GM23248 (cell line): ENCODE measurements at regions not wholly inside any gene's neighbourhood (a gene's known extent, or its start where the extent isn't known, plus 50 kb on each side); places are given as distances from the start of the nearest gene placed in this dataset.

Experiments
- DNase-seq: peaks from one replicate; pipeline ENCODE4 v3.0.0-alpha.2; 2015
- H2AFZ ChIP-seq: fragments of 200-600 bp; sonication (generic); 2 replicates; pipeline ENCODE4 v1.6.1; 2016; ENCODE audit warnings: antibody characterized with exemption
- H3F3A ChIP-seq: fragments of 200-600 bp; sonication (generic); 2 replicates; pipeline ENCODE4 v1.6.1; 2016; ENCODE audit warnings: mild to moderate bottlenecking, antibody characterized with exemption, mixed run types; ENCODE audit not compliant: insufficient read depth
- H3K27ac ChIP-seq: fragments of 200-600 bp; sonication (generic); 2 replicates; pipeline ENCODE4 v1.5.1; 2016; ENCODE audit warnings: mild to moderate bottlenecking
- H3K27me3 ChIP-seq: fragments of 200-600 bp; sonication (generic); replicated peaks from 2 replicates; pipeline ENCODE4 v1.6.1; 2016; ENCODE audit warnings: mild to moderate bottlenecking; ENCODE audit not compliant: insufficient read depth
- H3K36me3 ChIP-seq: fragments of 200-600 bp; sonication (generic); 2 replicates; pipeline ENCODE4 v1.6.1; 2016; ENCODE audit warnings: low read depth, mild to moderate bottlenecking
- H3K4me1 ChIP-seq: fragments of 200-600 bp; sonication (generic); 2 replicates; pipeline ENCODE4 v1.6.1; 2016; ENCODE audit warnings: mild to moderate bottlenecking; ENCODE audit not compliant: insufficient read depth
- H3K4me2 ChIP-seq: fragments of 200-600 bp; sonication (generic); one replicate; pipeline ENCODE4 v1.6.1; 2016; ENCODE audit warnings: mild to moderate bottlenecking; ENCODE audit not compliant: unreplicated experiment
- H3K4me3 ChIP-seq: fragments of 200-600 bp; sonication (generic); 2 replicates; pipeline ENCODE4 v1.5.1; 2016; ENCODE audit warnings: mild to moderate bottlenecking
- H3K79me2 ChIP-seq: fragments of 200-600 bp; sonication (generic); 2 replicates; pipeline ENCODE4 v1.6.1; 2016; ENCODE audit warnings: mild to moderate bottlenecking; ENCODE audit not compliant: insufficient read depth
- H3K9ac ChIP-seq: fragments of 200-600 bp; sonication (generic); 2 replicates; pipeline ENCODE4 v1.6.1; 2016; ENCODE audit warnings: mild to moderate bottlenecking
- H3K9me2 ChIP-seq: fragments of 200-600 bp; sonication (generic); 2 replicates; pipeline ENCODE4 v1.6.1; 2016; ENCODE audit warnings: mixed run types, mild to moderate bottlenecking, moderate library complexity; ENCODE audit not compliant: insufficient read depth
- H3K9me3 ChIP-seq: fragments of 200-600 bp; sonication (generic); one replicate; pipeline ENCODE4 v1.6.1; 2017; ENCODE audit warnings: low read depth
- H4K20me1 ChIP-seq: fragments of 200-600 bp; sonication (generic); 2 replicates; pipeline ENCODE4 v1.6.0; 2016; ENCODE audit not compliant: insufficient read depth
- EZH2 ChIP-seq: fragments of 200-600 bp; sonication (generic); IDR thresholded peaks from 2 replicates; pipeline ENCODE4 v1.6.1; 2018; ENCODE audit warnings: antibody characterized with exemption, mild to moderate bottlenecking; ENCODE audit not compliant: insufficient read depth, poor library complexity, severe bottlenecking
- EZH2phosphoT487 ChIP-seq: fragments of 200-600 bp; sonication (generic); IDR thresholded peaks from 2 replicates; pipeline ENCODE4 v1.6.1; 2018; ENCODE audit warnings: antibody characterized with exemption, moderate library complexity, mild to moderate bottlenecking, low read depth; ENCODE audit not compliant: insufficient read depth
- WGBS, 2 experiments: methylation state at CpG; one replicate each; pipeline ENCODE4 v1.1.6; 2015 to 2017; ENCODE audit warnings: low lambda C conversion rate in 2 of 2, low coverage in 1 of 2; ENCODE audit errors: missing lambda C conversion rate in 2 of 2; 5-methylcytosine and 5-hydroxymethylcytosine counted together
- in situ Hi-C: fragments of 300-500 bp; cut with MboI; formaldehyde crosslinking; loops from 2 replicates; pipeline ENCODE4 v1.15.0; 2020

GRCh38 chr6:23413327-23414050 is 712.5 kb upstream of the NRSN1 start:
- in situ Hi-C loops: no loop called here
- no peak overlapping the region for H3K4me3 ChIP-seq
- TF ChIP-seq EZH2 (no peak), EZH2phosphoT487 (no peak)
- H3K9me2 ChIP-seq: no peaks in the 10 kb centered on the region
- H3K27me3 ChIP-seq: no peaks in the 10 kb centered on the region
- H3F3A ChIP-seq: no peaks in the 10 kb centered on the region
- no peaks in the 10 kb centered on the region for H3K79me2 ChIP-seq
- no peak overlapping the region for H2AFZ ChIP-seq
- DNase-seq: peak; percentile 12
- H3K4me1 ChIP-seq: peaks cover 4% of the 10 kb centered on the region; the same call in 1 of the 2 replicates
- H3K4me2 ChIP-seq: no peak overlapping the region
- no peak overlapping the region for H3K9ac ChIP-seq
- no peaks in the 10 kb centered on the region for H3K36me3 ChIP-seq
- H3K9me3 ChIP-seq: peaks cover 3% of the 10 kb centered on the region
- WGBS, 2 experiments: 31 to 45% methylated on average over 2 of the region's 2 CpGs
- no peak overlapping the region for H3K27ac ChIP-seq
- H4K20me1 ChIP-seq: no peaks in the 10 kb centered on the region

- H2AFZ ChIP-seq: no peak overlapping the region
- H4K20me1 ChIP-seq: no peaks in the 10 kb centered on the region
- WGBS, 2 experiments: 21 to 27% methylated on average over 2 of the region's 2 CpGs
- no peaks in the 10 kb centered on the region for H3K36me3 ChIP-seq
- TF ChIP-seq EZH2: no peak
- no peak for TF ChIP-seq EZH2phosphoT487
- H3K4me3 ChIP-seq: no peak overlapping the region
- H3K79me2 ChIP-seq: no peaks in the 10 kb centered on the region
- peaks cover 3% of the 10 kb centered on the region for H3K9me3 ChIP-seq
- in situ Hi-C loops: no loop called here
- peak; percentile 25 for DNase-seq
- H3K27me3 ChIP-seq: no peaks in the 10 kb centered on the region
- no peaks in the 10 kb centered on the region for H3F3A ChIP-seq
- H3K4me2 ChIP-seq: no peak overlapping the region
- H3K4me1 ChIP-seq: peaks cover 4% of the 10 kb centered on the region; the same call in 1 of the 2 replicates
- no peaks in the 10 kb centered on the region for H3K9me2 ChIP-seq
- no peak overlapping the region for H3K27ac ChIP-seq
- H3K9ac ChIP-seq: no peak overlapping the region
Measured at GRCh38 chr6:23414051-23414445, 712.0 kb upstream of the NRSN1 start.

- H3F3A ChIP-seq: no peaks in the 10 kb centered on the region
- no peak for DNase-seq
- 60 to 61% methylated on average over 2 to 3 of the region's 3 CpGs for WGBS, 2 experiments
- no peaks in the 10 kb centered on the region for H3K79me2 ChIP-seq
- H3K9me3 ChIP-seq: peaks cover 3% of the 10 kb centered on the region
- H3K4me3 ChIP-seq: no peak overlapping the region
- no peak overlapping the region for H3K4me2 ChIP-seq
- peaks cover 4% of the 10 kb centered on the region; the same call in 1 of the 2 replicates for H3K4me1 ChIP-seq
- no peaks in the 10 kb centered on the region for H3K36me3 ChIP-seq
- no peaks in the 10 kb centered on the region for H3K9me2 ChIP-seq
- TF ChIP-seq EZH2phosphoT487: no peak
- no peak for TF ChIP-seq EZH2
- H4K20me1 ChIP-seq: no peaks in the 10 kb centered on the region
- H3K27me3 ChIP-seq: no peaks in the 10 kb centered on the region
- no peak overlapping the region for H3K9ac ChIP-seq
- in situ Hi-C loops: no loop called here
- H2AFZ ChIP-seq: no peak overlapping the region
- no peak overlapping the region for H3K27ac ChIP-seq
Measured at GRCh38 chr6:23414922-23415321, 711.1 kb upstream of the NRSN1 start.

- Histone ChIP-seq H4K20me1 (no peaks in the 10 kb centered on the region), H2AFZ (no peak overlapping the region), H3K36me3 (no peaks in the 10 kb centered on the region), H3K27me3 (no peaks in the 10 kb centered on the region), H3K4me2 (no peak overlapping the region), H3K9me2 (no peaks in the 10 kb centered on the region), H3K79me2 (no peaks in the 10 kb centered on the region), H3K9me3 (peaks cover 3% of the 10 kb centered on the region), H3F3A (no peaks in the 10 kb centered on the region), H3K4me3 (no peak overlapping the region), H3K9ac (no peak overlapping the region), H3K4me1 (peaks cover 4% of the 10 kb centered on the region; the same call in 1 of the 2 replicates), H3K27ac (no peak overlapping the region)
- no peak for TF ChIP-seq EZH2
- TF ChIP-seq EZH2phosphoT487: no peak
- no peak for DNase-seq
- in situ Hi-C loops: no loop called here
- 48 to 51% methylated on average over 5 of the region's 5 CpGs for WGBS, 2 experiments
Measured at GRCh38 chr6:23415819-23416427, 710.1 kb upstream of the NRSN1 start.
